LNCaP clone FGC (cell line): ENCODE measurements at regions not wholly inside any gene's neighbourhood (a gene's known extent, or its start where the extent isn't known, plus 50 kb on each side); places are given as distances from the start of the nearest gene placed in this dataset.

Source experiments
- DNase-seq: peaks from one replicate; pipeline ENCODE4 v3.0.0-alpha.2; 2011; ENCODE audit warnings: low read depth
- H3K4me3 ChIP-seq: 2 replicates; pipeline ENCODE4 v1.5.1; 2011; ENCODE audit warnings: mild to moderate bottlenecking, low read depth, low read length, control low read depth
- TF ChIP-seq, protein P1 (sequence below): IDR thresholded peaks from 2 replicates; pipeline ENCODE4 v1.5.1; 2012; ENCODE audit warnings: mild to moderate bottlenecking; ENCODE audit not compliant: control insufficient read depth, insufficient read depth; ENCODE audit errors: extremely low read depth

DNA sequence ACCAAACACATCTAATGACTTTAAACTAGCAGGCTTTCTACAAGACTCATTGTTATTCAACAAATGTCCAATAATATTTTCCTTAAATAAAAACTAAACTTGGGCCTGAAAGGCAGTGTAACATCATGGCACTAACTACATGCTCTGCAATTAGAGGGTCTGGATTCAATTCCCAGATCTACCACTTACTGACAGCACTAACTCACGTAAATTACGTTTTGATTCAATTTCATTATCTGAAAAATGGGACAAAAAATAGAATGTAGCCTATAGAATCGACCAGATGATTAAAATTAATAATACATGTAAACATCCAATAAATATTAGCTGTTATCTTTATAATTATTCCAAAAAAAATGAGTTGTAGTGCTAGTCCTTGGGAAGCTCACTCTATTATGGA lies 98.0 kb upstream of the DDX18 start:
- no peak overlapping the region for H3K4me3 ChIP-seq
- no peak for DNase-seq
- TF ChIP-seq, protein P1, sequence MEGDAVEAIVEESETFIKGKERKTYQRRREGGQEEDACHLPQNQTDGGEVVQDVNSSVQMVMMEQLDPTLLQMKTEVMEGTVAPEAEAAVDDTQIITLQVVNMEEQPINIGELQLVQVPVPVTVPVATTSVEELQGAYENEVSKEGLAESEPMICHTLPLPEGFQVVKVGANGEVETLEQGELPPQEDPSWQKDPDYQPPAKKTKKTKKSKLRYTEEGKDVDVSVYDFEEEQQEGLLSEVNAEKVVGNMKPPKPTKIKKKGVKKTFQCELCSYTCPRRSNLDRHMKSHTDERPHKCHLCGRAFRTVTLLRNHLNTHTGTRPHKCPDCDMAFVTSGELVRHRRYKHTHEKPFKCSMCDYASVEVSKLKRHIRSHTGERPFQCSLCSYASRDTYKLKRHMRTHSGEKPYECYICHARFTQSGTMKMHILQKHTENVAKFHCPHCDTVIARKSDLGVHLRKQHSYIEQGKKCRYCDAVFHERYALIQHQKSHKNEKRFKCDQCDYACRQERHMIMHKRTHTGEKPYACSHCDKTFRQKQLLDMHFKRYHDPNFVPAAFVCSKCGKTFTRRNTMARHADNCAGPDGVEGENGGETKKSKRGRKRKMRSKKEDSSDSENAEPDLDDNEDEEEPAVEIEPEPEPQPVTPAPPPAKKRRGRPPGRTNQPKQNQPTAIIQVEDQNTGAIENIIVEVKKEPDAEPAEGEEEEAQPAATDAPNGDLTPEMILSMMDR = no peak

- DNase-seq = no peak
- TF ChIP-seq, protein P1 = no peak
- no peak overlapping the region for H3K4me3 ChIP-seq
Measured at GRCh38 chr2:117717072-117717471, 97.4 kb upstream of the DDX18 start.

DNA sequence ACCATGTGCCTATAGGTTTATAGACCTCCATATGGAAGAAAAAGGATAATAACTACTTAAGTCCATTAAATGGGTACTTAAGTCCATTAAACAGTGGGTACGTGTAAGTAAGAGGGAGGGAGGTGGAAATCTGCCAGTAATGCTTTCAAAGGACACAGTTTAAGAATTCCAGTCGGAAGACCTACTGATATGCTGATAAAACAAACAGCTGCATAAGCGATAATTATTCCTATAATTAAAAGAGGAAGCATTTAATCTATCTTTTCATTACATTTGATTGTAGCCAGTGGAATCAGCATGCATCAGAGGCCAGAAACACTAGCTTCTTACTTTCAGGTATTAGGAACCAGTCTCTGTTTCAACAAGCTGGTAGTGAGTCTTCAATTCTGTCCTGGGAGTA lies 96.4 kb upstream of the DDX18 start:
- TF ChIP-seq, protein P1 = no peak
- no peak overlapping the region for H3K4me3 ChIP-seq
- DNase-seq = no peak

DNA sequence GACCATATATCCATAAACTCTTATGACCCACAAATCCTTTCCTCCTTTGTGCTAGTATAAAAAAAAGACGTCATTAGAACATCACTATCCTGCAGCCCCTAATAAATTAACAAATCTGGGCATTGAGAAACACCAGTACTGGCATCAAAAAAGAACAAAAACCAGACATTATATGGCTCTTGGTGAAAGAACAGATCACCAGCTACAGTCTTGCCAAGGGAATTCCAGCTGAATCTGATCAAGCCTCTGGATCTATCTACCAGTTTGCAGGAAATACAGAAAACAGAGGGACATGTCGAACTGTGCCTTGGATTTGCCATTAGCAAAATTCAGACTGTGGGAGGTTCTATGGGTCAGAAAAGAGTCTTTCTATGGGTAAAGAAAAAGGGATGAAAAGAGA lies 93.7 kb upstream of the DDX18 start:
- TF ChIP-seq, protein P1 = no peak
- H3K4me3 ChIP-seq = no peak overlapping the region
- DNase-seq = no peak

GRCh38 chr2:117723483-117723882 lies 91.0 kb upstream of the DDX18 start:
- TF ChIP-seq, protein P1 = no peak
- DNase-seq = no peak

GRCh38 chr2:117723888-117724434 lies 90.5 kb upstream of the DDX18 start:
- DNase-seq = no peak
- H3K4me3 ChIP-seq = no peak overlapping the region
- TF ChIP-seq, protein P1 = no peak

More at GRCh38 chr2:117723483-117723882, 91.0 kb upstream of the DDX18 start:
- no peak overlapping the region for H3K4me3 ChIP-seq

GRCh38 chr2:117726747-117727146 lies 87.7 kb upstream of the DDX18 start:
- DNase-seq = no peak
- no peak overlapping the region for H3K4me3 ChIP-seq
- TF ChIP-seq, protein P1 = no peak
